WTC11 (cell line): ENCODE measurements at regions not wholly inside any gene's neighbourhood (a gene's known extent, or its start where the extent isn't known, plus 50 kb on each side); places are given as distances from the start of the nearest gene placed in this dataset.

Experiments
- ATAC-seq: fragments of 200-7000 bp; cut with Tn5 transposase; 2 replicates; pipeline ENCODE4 v1.10.0; 2021; ENCODE audit warnings: mild to moderate bottlenecking, moderate library complexity
- CTCF ChIA-PET: fragments of 300-600 bp; sonication (Branson Sonifier 250); formaldehyde crosslinking; loops from one replicate; lab custom pipeline; 2021; ENCODE audit warnings: antibody characterized with exemption; lab: Charles Lee
- POLR2A ChIA-PET: fragments of 350-600 bp; sonication (Branson Sonifier 250); formaldehyde crosslinking; loops from one replicate; lab custom pipeline; 2021; ENCODE audit warnings: antibody characterized with exemption; lab: Charles Lee
- DNase-seq: peaks from one replicate; pipeline ENCODE4 v3.0.0; 2021; ENCODE audit warnings: low spot score
- H3K27ac Mint-ChIP-seq: 2 replicates; pipeline ENCODE4 v1.8.0; 2021; ENCODE audit warnings: mixed read lengths
- H3K27me3 Mint-ChIP-seq: 2 replicates; pipeline ENCODE4 v1.8.0; 2021; ENCODE audit warnings: low read depth, mild to moderate bottlenecking, moderate library complexity, mixed read lengths
- H3K36me3 Mint-ChIP-seq: 2 replicates; pipeline ENCODE4 v1.8.0; 2021; ENCODE audit warnings: mixed read lengths
- H3K4me1 Mint-ChIP-seq: 2 replicates; pipeline ENCODE4 v1.8.0; 2022; ENCODE audit warnings: mixed read lengths
- H3K4me3 Mint-ChIP-seq: 2 replicates; pipeline ENCODE4 v1.8.0; 2021; ENCODE audit warnings: mild to moderate bottlenecking, moderate library complexity, mixed read lengths
- H3K9me3 Mint-ChIP-seq: 2 replicates; pipeline ENCODE4 v1.8.0; 2021; ENCODE audit warnings: mixed read lengths
- E2F4 ChIP-seq: sonication (generic); formaldehyde crosslinking; IDR thresholded peaks from 2 replicates; pipeline ENCODE4 v1.8.1; 2022; ENCODE audit warnings: low read depth, mild to moderate bottlenecking, moderate library complexity, missing genetic modification reagents, borderline replicate concordance
- E2F5 ChIP-seq: sonication (generic); formaldehyde crosslinking; IDR thresholded peaks from 2 replicates; pipeline ENCODE4 v1.8.1; 2022; ENCODE audit warnings: mild to moderate bottlenecking, moderate library complexity, missing genetic modification reagents
- ETV6 ChIP-seq: sonication (generic); formaldehyde crosslinking; IDR thresholded peaks from 2 replicates; pipeline ENCODE4 v1.8.1; 2022; ENCODE audit warnings: mild to moderate bottlenecking, missing genetic modification reagents
- FOXK1 ChIP-seq: sonication (generic); formaldehyde crosslinking; IDR thresholded peaks from 2 replicates; pipeline ENCODE4 v1.8.0; 2022; ENCODE audit warnings: mild to moderate bottlenecking, moderate library complexity, missing genetic modification reagents
- GTF2I ChIP-seq: fragments of 250-450 bp; sonication (Bioruptor Pico); conservative IDR thresholded peaks from 2 replicates; pipeline ENCODE4 v1.4.0; 2021; ENCODE audit warnings: mild to moderate bottlenecking
- MAX ChIP-seq: sonication (generic); formaldehyde crosslinking; IDR thresholded peaks from 2 replicates; pipeline ENCODE4 v1.8.0; 2022; ENCODE audit warnings: mild to moderate bottlenecking, missing genetic modification reagents
- TEAD1 ChIP-seq: sonication (generic); formaldehyde crosslinking; IDR thresholded peaks from 2 replicates; pipeline ENCODE4 v1.8.0; 2022; ENCODE audit warnings: mild to moderate bottlenecking, missing genetic modification reagents
- ZNF121 ChIP-seq: sonication (generic); formaldehyde crosslinking; IDR thresholded peaks from 2 replicates; pipeline ENCODE4 v1.8.0; 2023; ENCODE audit warnings: missing genetic modification reagents
- ZNF219 ChIP-seq: sonication (generic); formaldehyde crosslinking; IDR thresholded peaks from 2 replicates; pipeline ENCODE4 v1.8.0; 2023; ENCODE audit warnings: missing genetic modification reagents, mild to moderate bottlenecking, borderline replicate concordance
- ZNF281 ChIP-seq: sonication (generic); formaldehyde crosslinking; IDR thresholded peaks from 2 replicates; pipeline ENCODE4 v1.8.0; 2023; ENCODE audit warnings: mild to moderate bottlenecking, missing genetic modification reagents
- ZNF396 ChIP-seq: fragments of 250-450 bp; sonication (Bioruptor Pico); IDR thresholded peaks from 2 replicates; pipeline ENCODE4 v1.8.0; 2021; ENCODE audit warnings: mild to moderate bottlenecking, moderate library complexity, borderline replicate concordance
- ZNF512 ChIP-seq: sonication (generic); formaldehyde crosslinking; IDR thresholded peaks from 2 replicates; pipeline ENCODE4 v1.8.1; 2022; ENCODE audit warnings: missing genetic modification reagents, borderline replicate concordance
- ZSCAN18 ChIP-seq: fragments of 250-450 bp; sonication (Bioruptor Pico); IDR thresholded peaks from 2 replicates; pipeline ENCODE4 v2.1.2; 2022; ENCODE audit warnings: mild to moderate bottlenecking, moderate library complexity

GRCh38 chr3:159487304-159487703, 501.3 kb upstream of the IL12A start (continued):
- TF ChIP-seq ZNF512 (no peak), ZNF396 (CRISPR knock-in tag) (no peak), ETV6 (no peak)

- Mint-ChIP-seq H3K27me3 (peaks cover 5% of the 10 kb centered on the region), H3K4me1 (peaks cover 7% of the 10 kb centered on the region; the same call in 1 of the 2 replicates), H3K9me3 (peaks cover 31% of the 10 kb centered on the region), H3K36me3 (peaks cover 12% of the 10 kb centered on the region), H3K4me3 (no peak overlapping the region), H3K27ac (no peak overlapping the region)
- no peak for DNase-seq
- no peak for ATAC-seq
- CTCF ChIA-PET = no interaction called here
- TF ChIP-seq ZSCAN18 (CRISPR knock-in tag) (no peak), ZNF121 (CRISPR knock-in tag) (no peak), ZNF281 (CRISPR knock-in tag) (no peak), E2F4 (no peak), FOXK1 (CRISPR knock-in tag) (no peak)
- POLR2A ChIA-PET = no interaction called here
These were observed 500.0 kb upstream of the IL12A start for GRCh38 chr3:159488602-159489001.

GRCh38 chr3:159497361-159497760, 491.3 kb upstream of the IL12A start:
- TF ChIP-seq GTF2I (CRISPR knock-in tag) (no peak), MAX (no peak), ZNF219 (CRISPR knock-in tag) (no peak), TEAD1 (CRISPR knock-in tag) (no peak), E2F5 (no peak)
- TF ChIP-seq, all 79 proteins: peak for 0
- ChIA-PET CTCF (interaction anchor here (2.9 kb wide), 1 partner anchor 11 kb away, joined by 10 read pairs; no protein-coding TSS in a partner anchor), POLR2A (no interaction called here)
- Mint-ChIP-seq H3K27ac (no peak overlapping the region), H3K4me3 (no peak overlapping the region), H3K9me3 (peaks cover 1% of the 10 kb centered on the region), H3K27me3 (no peaks in the 10 kb centered on the region), H3K4me1 (no peaks in the 10 kb centered on the region), H3K36me3 (no peaks in the 10 kb centered on the region)
- ATAC-seq = no peak
- no peak for DNase-seq
